H1 (cell line): ENCODE measurements at regions not wholly inside any gene's neighbourhood (a gene's known extent, or its start where the extent isn't known, plus 50 kb on each side); places are given as distances from the start of the nearest gene placed in this dataset.

Experiments used
- CHD2 ChIP-seq: IDR thresholded peaks from 2 replicates; pipeline ENCODE4 v1.6.1; 2012; ENCODE audit warnings: low read length, improper control_type of control experiment
- EZH2 ChIP-seq: fragments of 200-600 bp; sonication (generic); IDR thresholded peaks from 2 replicates; pipeline ENCODE4 v1.7.1; 2012; ENCODE audit warnings: low read depth, mild to moderate bottlenecking, moderate library complexity, low read length, inconsistent platforms; ENCODE audit not compliant: severe bottlenecking
- GABPA ChIP-seq: IDR thresholded peaks from 2 replicates; pipeline ENCODE4 v1.6.1; 2011; ENCODE audit warnings: mild to moderate bottlenecking, low read length, moderate library complexity, borderline replicate concordance; ENCODE audit not compliant: insufficient read depth
- HDAC6 ChIP-seq: IDR thresholded peaks from one replicate; pipeline ENCODE4 v1.7.1; 2012; ENCODE audit warnings: low read depth, mild to moderate bottlenecking, inconsistent platforms, low read length, moderate library complexity
- JUND ChIP-seq: IDR thresholded peaks from 2 replicates; pipeline ENCODE4 v1.6.1; 2011; ENCODE audit warnings: mild to moderate bottlenecking, improper control_type of control experiment, low read length
- POLR2A ChIP-seq, 2 experiments: IDR thresholded peaks; 1 replicate in 1 of 2; 2 replicates in 1 of 2; pipeline ENCODE4 v1.6.1; 2011; ENCODE audit warnings: low read depth in 2 of 2, low read length in 2 of 2, mild to moderate bottlenecking in 2 of 2; ENCODE audit errors: control extremely low read depth in 1 of 2
- POU5F1 ChIP-seq: IDR thresholded peaks from 2 replicates; pipeline ENCODE4 v1.6.1; 2011; ENCODE audit warnings: low read depth, mild to moderate bottlenecking, low read length, moderate library complexity
- TAF1 ChIP-seq: IDR thresholded peaks from 2 replicates; pipeline ENCODE4 v1.6.1; 2011; ENCODE audit warnings: mild to moderate bottlenecking, low read depth, low read length
- ZNF274 ChIP-seq: IDR thresholded peaks from 2 replicates; pipeline ENCODE4 v1.7.0; 2012; ENCODE audit warnings: low read length, borderline replicate concordance; ENCODE audit errors: extremely low read depth
- TF ChIP-seq, protein P1 (sequence below), 3 experiments: IDR thresholded peaks; 1 replicate in 2 of 3; 2 replicates in 1 of 3; pipeline versions ENCODE4 v1.5.1 to v1.6.1; 2011; ENCODE audit warnings: low read length in 3 of 3, mild to moderate bottlenecking in 3 of 3, inconsistent platforms in 2 of 3, low read depth in 1 of 3, moderate library complexity in 1 of 3; ENCODE audit not compliant: insufficient read depth in 1 of 3; ENCODE audit errors: control extremely low read depth in 1 of 3
- TF ChIP-seq, protein P2 (sequence below): IDR thresholded peaks from 2 replicates; pipeline ENCODE4 v1.6.1; 2011; ENCODE audit warnings: low read length, improper control_type of control experiment
- TF ChIP-seq, protein P3 (sequence below): IDR thresholded peaks from 2 replicates; pipeline ENCODE4 v1.6.1; 2012; ENCODE audit warnings: inconsistent platforms

DNA sequence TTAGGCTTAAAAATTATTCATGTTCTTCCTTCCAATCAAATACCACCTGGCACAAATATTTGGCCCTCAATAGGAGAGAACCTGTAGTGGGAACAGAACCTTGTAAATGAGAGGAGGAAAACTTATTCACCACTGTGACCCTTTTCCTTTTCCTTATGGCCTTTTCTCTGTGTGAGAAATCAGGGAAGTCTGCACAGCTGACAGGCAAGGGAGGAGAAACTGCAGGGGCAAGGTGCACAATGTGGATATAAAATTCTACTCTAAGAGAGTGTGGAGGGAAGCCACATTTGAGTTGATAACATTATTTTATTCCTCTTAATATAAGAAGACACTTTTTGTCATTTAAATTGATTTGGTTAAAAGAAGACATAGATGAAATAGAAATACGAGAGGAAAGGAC, 1247.0 kb upstream of the CHAC2 start:
- TF ChIP-seq POU5F1: no peak
- TF ChIP-seq EZH2: no peak
- TF ChIP-seq, protein P1, sequence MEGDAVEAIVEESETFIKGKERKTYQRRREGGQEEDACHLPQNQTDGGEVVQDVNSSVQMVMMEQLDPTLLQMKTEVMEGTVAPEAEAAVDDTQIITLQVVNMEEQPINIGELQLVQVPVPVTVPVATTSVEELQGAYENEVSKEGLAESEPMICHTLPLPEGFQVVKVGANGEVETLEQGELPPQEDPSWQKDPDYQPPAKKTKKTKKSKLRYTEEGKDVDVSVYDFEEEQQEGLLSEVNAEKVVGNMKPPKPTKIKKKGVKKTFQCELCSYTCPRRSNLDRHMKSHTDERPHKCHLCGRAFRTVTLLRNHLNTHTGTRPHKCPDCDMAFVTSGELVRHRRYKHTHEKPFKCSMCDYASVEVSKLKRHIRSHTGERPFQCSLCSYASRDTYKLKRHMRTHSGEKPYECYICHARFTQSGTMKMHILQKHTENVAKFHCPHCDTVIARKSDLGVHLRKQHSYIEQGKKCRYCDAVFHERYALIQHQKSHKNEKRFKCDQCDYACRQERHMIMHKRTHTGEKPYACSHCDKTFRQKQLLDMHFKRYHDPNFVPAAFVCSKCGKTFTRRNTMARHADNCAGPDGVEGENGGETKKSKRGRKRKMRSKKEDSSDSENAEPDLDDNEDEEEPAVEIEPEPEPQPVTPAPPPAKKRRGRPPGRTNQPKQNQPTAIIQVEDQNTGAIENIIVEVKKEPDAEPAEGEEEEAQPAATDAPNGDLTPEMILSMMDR (IDR thresholded peaks at IDR 0.05; ENCODE audit: control extremely low read depth in 1 of 3, insufficient read depth in 1 of 3, low read depth in 1 of 3, low read length in 3 of 3): no peak
- TF ChIP-seq JUND: no peak
- no peak for TF ChIP-seq ZNF274
- no peak for TF ChIP-seq GABPA
- no peak for TF ChIP-seq CHD2
- TF ChIP-seq, protein P2, sequence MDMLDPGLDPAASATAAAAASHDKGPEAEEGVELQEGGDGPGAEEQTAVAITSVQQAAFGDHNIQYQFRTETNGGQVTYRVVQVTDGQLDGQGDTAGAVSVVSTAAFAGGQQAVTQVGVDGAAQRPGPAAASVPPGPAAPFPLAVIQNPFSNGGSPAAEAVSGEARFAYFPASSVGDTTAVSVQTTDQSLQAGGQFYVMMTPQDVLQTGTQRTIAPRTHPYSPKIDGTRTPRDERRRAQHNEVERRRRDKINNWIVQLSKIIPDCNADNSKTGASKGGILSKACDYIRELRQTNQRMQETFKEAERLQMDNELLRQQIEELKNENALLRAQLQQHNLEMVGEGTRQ: no peak
- no peak for TF ChIP-seq TAF1
- no peak for TF ChIP-seq POLR2A (IDR thresholded peaks at IDR 0.05; ENCODE audit: control extremely low read depth in 1 of 2, low read depth in 2 of 2, low read length in 2 of 2)
- TF ChIP-seq, protein P3, sequence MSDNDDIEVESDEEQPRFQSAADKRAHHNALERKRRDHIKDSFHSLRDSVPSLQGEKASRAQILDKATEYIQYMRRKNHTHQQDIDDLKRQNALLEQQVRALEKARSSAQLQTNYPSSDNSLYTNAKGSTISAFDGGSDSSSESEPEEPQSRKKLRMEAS: no peak
- TF ChIP-seq HDAC6: no peak
